ENCODE measurements at regions not wholly inside any gene's neighbourhood (a gene's known extent, or its start where the extent isn't known, plus 50 kb on each side); places are given as distances from the start of the nearest gene placed in this dataset.

DNA sequence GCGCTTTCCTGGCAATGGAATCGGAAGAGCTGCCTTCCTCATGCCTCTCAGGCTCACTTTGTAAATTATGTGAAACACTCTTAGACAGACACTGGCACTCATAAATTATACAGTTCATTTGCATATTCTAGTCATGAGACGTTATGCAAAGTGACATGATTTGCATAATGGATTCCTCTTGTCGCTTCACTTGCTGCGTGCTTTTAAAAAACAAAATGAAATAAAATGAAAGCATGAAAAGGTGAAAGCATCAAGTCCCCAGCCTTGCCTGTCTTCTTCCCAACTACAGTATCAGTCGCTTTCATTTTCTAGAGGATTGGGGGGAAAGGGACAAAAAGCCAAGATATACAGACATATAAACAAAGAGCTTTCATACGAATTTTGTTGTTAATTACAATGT lies 252.8 kb upstream of the PMFBP1 start:
- Mint-ChIP-seq H3K27ac (no peak overlapping the region), H3K4me3 (no peak overlapping the region), H3K36me3 (ENCODE audit: low read depth) (peaks cover 33% of the 10 kb centered on the region), H3K4me1 (no peaks in the 10 kb centered on the region), H3K9me3 (peaks cover 16% of the 10 kb centered on the region), H3K27me3 (no peaks in the 10 kb centered on the region)
- DNase-seq (no peak), ATAC-seq (ENCODE audit: low read depth) (no peak)
- no peak for TF ChIP-seq CTCF (IDR thresholded peaks at IDR 0.05)
- ChIA-PET POLR2A (no interaction called here), CTCF (no interaction called here)
- intact Hi-C loops (cut with micrococcal nuclease), result no loop called here

DNA sequence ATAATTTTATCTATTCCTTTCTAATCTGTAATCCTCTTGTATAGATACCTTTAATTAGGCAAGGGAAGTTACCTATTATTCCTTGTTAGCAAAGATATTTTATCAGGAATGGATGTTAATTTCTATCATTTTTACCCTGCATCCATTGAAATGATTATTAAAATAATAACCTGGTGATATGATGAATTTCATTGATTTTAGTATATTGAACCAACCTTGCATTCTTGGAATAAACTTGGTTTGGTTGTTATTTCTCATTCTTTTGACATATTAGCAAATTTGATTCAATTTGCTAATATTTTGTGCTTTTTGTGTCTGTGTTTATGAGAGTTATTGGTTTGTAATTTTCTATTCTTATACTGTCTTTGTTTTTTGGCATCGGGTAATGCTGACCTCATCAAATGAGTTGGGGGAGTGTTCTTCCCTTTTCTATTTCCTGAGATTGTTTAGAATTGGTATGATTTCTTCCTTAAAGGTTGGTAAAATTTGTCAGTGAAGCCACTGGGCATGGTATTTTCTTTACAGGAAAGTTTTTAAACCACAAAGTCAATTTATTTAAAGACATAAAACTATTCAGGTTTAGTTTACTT lies 250.4 kb upstream of the PMFBP1 start:
- ATAC-seq (ENCODE audit: low read depth) (no peak), DNase-seq (no peak)
- no peaks in the 10 kb centered on the region for H3K4me1 Mint-ChIP-seq
- intact Hi-C loops (cut with micrococcal nuclease), result no loop called here
- TF ChIP-seq CTCF (IDR thresholded peaks at IDR 0.05), result no peak
- ChIA-PET POLR2A (no interaction called here), CTCF (no interaction called here)
- no peak overlapping the region for H3K27ac Mint-ChIP-seq
- peaks cover 33% of the 10 kb centered on the region for H3K36me3 Mint-ChIP-seq (ENCODE audit: low read depth)
- no peak overlapping the region for H3K4me3 Mint-ChIP-seq
- no peaks in the 10 kb centered on the region for H3K27me3 Mint-ChIP-seq
- peaks cover 16% of the 10 kb centered on the region for H3K9me3 Mint-ChIP-seq

GRCh38 chr16:72419638-72420037 lies 247.7 kb upstream of the PMFBP1 start:
- ATAC-seq (ENCODE audit: low read depth) (no peak), DNase-seq (no peak)
- intact Hi-C loops (cut with micrococcal nuclease), result no loop called here
- Mint-ChIP-seq H3K36me3 (ENCODE audit: low read depth) (peaks cover 26% of the 10 kb centered on the region), H3K27me3 (no peaks in the 10 kb centered on the region), H3K4me3 (no peak overlapping the region), H3K9me3 (peaks cover 13% of the 10 kb centered on the region), H3K27ac (no peak overlapping the region), H3K4me1 (peaks cover 1% of the 10 kb centered on the region)
- CTCF ChIA-PET, result no interaction called here
- no peak for TF ChIP-seq CTCF (IDR thresholded peaks at IDR 0.05)
- POLR2A ChIA-PET, result no interaction called here

GRCh38 chr16:72415379-72415778 lies 243.4 kb upstream of the PMFBP1 start:
- no peaks in the 10 kb centered on the region for H3K27me3 Mint-ChIP-seq
- no peak overlapping the region for H3K27ac Mint-ChIP-seq
- no peaks in the 10 kb centered on the region for H3K9me3 Mint-ChIP-seq
- DNase-seq, result no peak
- ChIA-PET POLR2A (no interaction called here), CTCF (no interaction called here)
- intact Hi-C loops (cut with micrococcal nuclease), result no loop called here
- peaks cover 3% of the 10 kb centered on the region for H3K36me3 Mint-ChIP-seq (ENCODE audit: low read depth)
- peaks cover 1% of the 10 kb centered on the region for H3K4me1 Mint-ChIP-seq
- no peak for ATAC-seq (ENCODE audit: low read depth)
- H3K4me3 Mint-ChIP-seq, result no peak overlapping the region
- TF ChIP-seq CTCF (IDR thresholded peaks at IDR 0.05), result no peak

DNA sequence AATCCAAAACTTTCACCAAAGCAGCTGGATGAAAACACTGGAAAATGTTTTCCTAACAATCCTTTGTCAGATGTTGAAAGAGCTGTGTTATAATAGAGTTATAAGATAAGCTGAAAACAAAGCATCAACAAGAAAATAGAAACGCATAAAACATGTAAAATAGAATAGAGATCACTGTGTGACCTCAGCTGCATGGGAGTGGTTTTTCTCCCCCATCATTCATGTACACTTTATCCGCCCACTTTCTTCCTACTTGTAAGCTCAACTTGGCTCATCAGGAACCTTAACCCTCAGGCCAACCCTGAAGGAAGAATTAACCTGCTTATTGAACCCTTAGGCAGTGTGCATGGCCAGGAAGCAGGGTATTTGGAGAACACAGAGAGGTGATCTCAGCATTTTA lies 238.5 kb upstream of the PMFBP1 start:
- H3K27ac Mint-ChIP-seq, result no peak overlapping the region
- no peak for TF ChIP-seq CTCF (IDR thresholded peaks at IDR 0.05)
- no peak for ATAC-seq (ENCODE audit: low read depth)
- no peak for DNase-seq
- ChIA-PET POLR2A (no interaction called here), CTCF (interaction anchor here (1.2 kb wide), 1 partner anchor 10 kb away, joined by 6 read pairs; no protein-coding TSS in a partner anchor)
- no peaks in the 10 kb centered on the region for H3K27me3 Mint-ChIP-seq
- intact Hi-C loops (cut with micrococcal nuclease), result no loop called here
- no peak overlapping the region for H3K4me3 Mint-ChIP-seq
- no peaks in the 10 kb centered on the region for H3K9me3 Mint-ChIP-seq
- peaks cover 3% of the 10 kb centered on the region for H3K36me3 Mint-ChIP-seq (ENCODE audit: low read depth)
- H3K4me1 Mint-ChIP-seq, result peaks cover 5% of the 10 kb centered on the region
